Panc1 (cell line): ENCODE measurements at regions not wholly inside any gene's neighbourhood (a gene's known extent, or its start where the extent isn't known, plus 50 kb on each side); places are given as distances from the start of the nearest gene placed in this dataset.

ENCODE experiments used
- ATAC-seq: fragments of 200-7000 bp; cut with Tn5 transposase; 2 replicates; pipeline ENCODE4 v1.9.1; 2020; ENCODE audit warnings: mild to moderate bottlenecking, moderate library complexity
- BruUV-seq: library from RNA; stranded (reverse); fragments of 400-500 nt; replicated peaks from 2 replicates; lab custom pipeline; 2021; lab: Mats Ljungman, UMichigan
- CTCF ChIA-PET: fragments of 300-600 bp; sonication (Branson Sonifier 250); formaldehyde crosslinking; loops from one replicate; lab custom pipeline; 2022; ENCODE audit warnings: antibody characterized with exemption; lab: Charles Lee
- POLR2A ChIA-PET: fragments of 300-600 bp; sonication (Branson Sonifier 250); formaldehyde crosslinking; loops from one replicate; lab custom pipeline; 2022; ENCODE audit warnings: antibody characterized with exemption; lab: Charles Lee
- DNase-seq: peaks from one replicate; pipeline ENCODE4 v3.0.0-alpha.2; 2010; ENCODE audit warnings: low read depth, low spot score
- H3K27ac ChIP-seq: 2 replicates; pipeline ENCODE4 v1.5.1; 2011; ENCODE audit warnings: mild to moderate bottlenecking, low read length, inconsistent platforms
- H3K27me3 ChIP-seq: fragments of 200-500 bp; sonication (Bioruptor generic); 2 replicates; pipeline ENCODE4 v1.6.0; 2014; ENCODE audit warnings: low read length, inconsistent platforms; ENCODE audit not compliant: control insufficient read depth, insufficient read depth
- H3K36me3 ChIP-seq: fragments of 200-500 bp; sonication (Bioruptor generic); 2 replicates; pipeline ENCODE4 v1.5.1; 2014; ENCODE audit warnings: inconsistent platforms, mild to moderate bottlenecking, low read length, moderate library complexity; ENCODE audit not compliant: control insufficient read depth, insufficient read depth
- H3K4me1 ChIP-seq: 2 replicates; pipeline ENCODE4 v1.5.1; 2011; ENCODE audit warnings: inconsistent platforms, mild to moderate bottlenecking, low read length, moderate library complexity; ENCODE audit not compliant: control insufficient read depth, insufficient read depth
- H3K4me3 ChIP-seq, 2 experiments: 2 replicates each; pipeline ENCODE4 v1.5.1; 2011 to 2012; ENCODE audit warnings: low read depth in 2 of 2, low read length in 2 of 2, mild to moderate bottlenecking in 2 of 2, inconsistent platforms in 1 of 2, moderate library complexity in 1 of 2
- H3K9me3 ChIP-seq: fragments of 200-500 bp; sonication (Bioruptor generic); 2 replicates; pipeline ENCODE4 v1.5.1; 2014; ENCODE audit warnings: low read depth, mild to moderate bottlenecking, inconsistent platforms, low read length, moderate library complexity; ENCODE audit not compliant: control insufficient read depth, insufficient read depth
- POLR2AphosphoS5 ChIP-seq: IDR thresholded peaks from 2 replicates; pipeline ENCODE4 v1.6.1; 2012; ENCODE audit warnings: mild to moderate bottlenecking, low read depth, low read length, moderate library complexity
- SIN3A ChIP-seq: IDR thresholded peaks from 2 replicates; pipeline ENCODE4 v1.6.1; 2012; ENCODE audit warnings: low read depth, mild to moderate bottlenecking, low read length, moderate library complexity, borderline replicate concordance; ENCODE audit not compliant: insufficient read depth
- TCF7L2 ChIP-seq: IDR thresholded peaks from 2 replicates; pipeline ENCODE4 v1.6.1; 2011; ENCODE audit warnings: mild to moderate bottlenecking, low read depth, low read length, inconsistent platforms
- in situ Hi-C: cut with HindIII; loops from 2 replicates; pipeline ENCODE4 v1.10.0; 2016; ENCODE audit warnings: low sequenced_read_pairs, low pct_unique_long_range_greater_than_20kb
- intact Hi-C: fragments of 100-400 bp; cut with micrococcal nuclease; formaldehyde crosslinking; loops from one replicate; pipeline ENCODE4 v1.10.0; 2022; ENCODE audit not compliant: unreplicated experiment
- TF ChIP-seq, protein P1 (sequence below): fragments of 450-650 bp; IDR thresholded peaks from 2 replicates; pipeline ENCODE4 v1.5.1; 2017; ENCODE audit warnings: mild to moderate bottlenecking
- TF ChIP-seq, protein P2 (sequence below), 2 experiments: IDR thresholded peaks; 2 replicates each; pipeline ENCODE4 v1.6.1; 2011 to 2012; ENCODE audit warnings: low read depth in 2 of 2, control low read depth in 1 of 2, low read length in 1 of 2, mild to moderate bottlenecking in 1 of 2, moderate library complexity in 1 of 2; ENCODE audit not compliant: insufficient read depth in 1 of 2

DNA sequence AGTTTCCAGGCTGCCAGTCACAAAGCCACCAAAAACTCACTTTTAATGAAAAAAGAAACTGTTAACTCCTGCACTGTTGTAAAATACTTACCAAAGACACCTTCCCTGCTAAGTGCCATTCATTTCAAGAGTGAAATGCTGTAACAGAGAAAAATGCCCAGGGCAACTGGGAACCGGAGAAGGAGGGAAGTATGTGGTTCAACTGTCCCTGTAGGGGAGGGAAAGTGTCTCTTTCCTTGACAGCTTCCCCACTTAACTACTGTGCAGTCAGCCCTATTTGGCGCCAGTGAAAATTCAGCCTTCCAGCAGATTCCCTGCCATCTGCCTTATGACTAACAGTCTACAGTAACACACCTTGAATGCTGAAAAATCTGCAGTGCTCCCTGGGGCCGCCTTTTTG is 789.0 kb downstream of the DIAPH3 start:
- H3K36me3 ChIP-seq = no peaks in the 10 kb centered on the region
- H3K27ac ChIP-seq = no peak overlapping the region
- BruUV-seq = no TSS peak
- no peaks in the 10 kb centered on the region for H3K4me1 ChIP-seq
- ATAC-seq (no peak), DNase-seq (no peak)
- intact Hi-C loops (no loop called here), in situ Hi-C loops (no loop called here)
- no peaks in the 10 kb centered on the region for H3K9me3 ChIP-seq
- no peak overlapping the region for H3K4me3 ChIP-seq
- TF ChIP-seq POLR2AphosphoS5 (no peak), SIN3A (no peak), TCF7L2 (no peak)
- TF ChIP-seq, protein P1, sequence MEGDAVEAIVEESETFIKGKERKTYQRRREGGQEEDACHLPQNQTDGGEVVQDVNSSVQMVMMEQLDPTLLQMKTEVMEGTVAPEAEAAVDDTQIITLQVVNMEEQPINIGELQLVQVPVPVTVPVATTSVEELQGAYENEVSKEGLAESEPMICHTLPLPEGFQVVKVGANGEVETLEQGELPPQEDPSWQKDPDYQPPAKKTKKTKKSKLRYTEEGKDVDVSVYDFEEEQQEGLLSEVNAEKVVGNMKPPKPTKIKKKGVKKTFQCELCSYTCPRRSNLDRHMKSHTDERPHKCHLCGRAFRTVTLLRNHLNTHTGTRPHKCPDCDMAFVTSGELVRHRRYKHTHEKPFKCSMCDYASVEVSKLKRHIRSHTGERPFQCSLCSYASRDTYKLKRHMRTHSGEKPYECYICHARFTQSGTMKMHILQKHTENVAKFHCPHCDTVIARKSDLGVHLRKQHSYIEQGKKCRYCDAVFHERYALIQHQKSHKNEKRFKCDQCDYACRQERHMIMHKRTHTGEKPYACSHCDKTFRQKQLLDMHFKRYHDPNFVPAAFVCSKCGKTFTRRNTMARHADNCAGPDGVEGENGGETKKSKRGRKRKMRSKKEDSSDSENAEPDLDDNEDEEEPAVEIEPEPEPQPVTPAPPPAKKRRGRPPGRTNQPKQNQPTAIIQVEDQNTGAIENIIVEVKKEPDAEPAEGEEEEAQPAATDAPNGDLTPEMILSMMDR = no peak
- TF ChIP-seq, protein P2, sequence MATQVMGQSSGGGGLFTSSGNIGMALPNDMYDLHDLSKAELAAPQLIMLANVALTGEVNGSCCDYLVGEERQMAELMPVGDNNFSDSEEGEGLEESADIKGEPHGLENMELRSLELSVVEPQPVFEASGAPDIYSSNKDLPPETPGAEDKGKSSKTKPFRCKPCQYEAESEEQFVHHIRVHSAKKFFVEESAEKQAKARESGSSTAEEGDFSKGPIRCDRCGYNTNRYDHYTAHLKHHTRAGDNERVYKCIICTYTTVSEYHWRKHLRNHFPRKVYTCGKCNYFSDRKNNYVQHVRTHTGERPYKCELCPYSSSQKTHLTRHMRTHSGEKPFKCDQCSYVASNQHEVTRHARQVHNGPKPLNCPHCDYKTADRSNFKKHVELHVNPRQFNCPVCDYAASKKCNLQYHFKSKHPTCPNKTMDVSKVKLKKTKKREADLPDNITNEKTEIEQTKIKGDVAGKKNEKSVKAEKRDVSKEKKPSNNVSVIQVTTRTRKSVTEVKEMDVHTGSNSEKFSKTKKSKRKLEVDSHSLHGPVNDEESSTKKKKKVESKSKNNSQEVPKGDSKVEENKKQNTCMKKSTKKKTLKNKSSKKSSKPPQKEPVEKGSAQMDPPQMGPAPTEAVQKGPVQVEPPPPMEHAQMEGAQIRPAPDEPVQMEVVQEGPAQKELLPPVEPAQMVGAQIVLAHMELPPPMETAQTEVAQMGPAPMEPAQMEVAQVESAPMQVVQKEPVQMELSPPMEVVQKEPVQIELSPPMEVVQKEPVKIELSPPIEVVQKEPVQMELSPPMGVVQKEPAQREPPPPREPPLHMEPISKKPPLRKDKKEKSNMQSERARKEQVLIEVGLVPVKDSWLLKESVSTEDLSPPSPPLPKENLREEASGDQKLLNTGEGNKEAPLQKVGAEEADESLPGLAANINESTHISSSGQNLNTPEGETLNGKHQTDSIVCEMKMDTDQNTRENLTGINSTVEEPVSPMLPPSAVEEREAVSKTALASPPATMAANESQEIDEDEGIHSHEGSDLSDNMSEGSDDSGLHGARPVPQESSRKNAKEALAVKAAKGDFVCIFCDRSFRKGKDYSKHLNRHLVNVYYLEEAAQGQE (IDR thresholded peaks at IDR 0.05; ENCODE audit: insufficient read depth in 1 of 2, low read depth in 2 of 2, low read length in 1 of 2) = no peak
- POLR2A ChIA-PET = no interaction called here
- H3K27me3 ChIP-seq = no peaks in the 10 kb centered on the region
- CTCF ChIA-PET = no interaction called here

DNA sequence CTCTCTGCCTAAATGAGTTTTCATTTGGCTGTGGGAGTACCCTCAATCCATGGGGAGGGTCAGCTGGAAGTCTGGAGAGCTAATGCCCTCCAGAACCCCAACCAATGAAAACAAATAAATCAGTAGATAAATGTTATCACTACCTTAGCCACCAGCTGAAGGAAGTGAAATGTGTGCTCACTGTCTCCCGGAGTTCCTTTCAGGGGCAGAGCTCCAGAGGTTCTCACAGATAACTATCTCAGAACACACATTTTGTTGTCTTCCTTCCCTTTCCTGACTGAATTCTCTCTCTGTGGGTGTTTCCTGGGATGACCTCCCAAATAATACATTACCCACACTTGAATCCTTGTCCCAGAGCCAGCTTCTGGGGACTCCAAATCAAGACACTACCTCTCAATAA is 779.6 kb downstream of the DIAPH3 start:
- no peaks in the 10 kb centered on the region for H3K36me3 ChIP-seq
- no peak overlapping the region for H3K27ac ChIP-seq
- ChIA-PET CTCF (no interaction called here), POLR2A (no interaction called here)
- in situ Hi-C loops (no loop called here), intact Hi-C loops (no loop called here)
- no TSS peak for BruUV-seq
- TF ChIP-seq SIN3A (no peak), POLR2AphosphoS5 (no peak)
- TF ChIP-seq, protein P1 = no peak
- no peak for DNase-seq
- no peaks in the 10 kb centered on the region for H3K27me3 ChIP-seq
- no peaks in the 10 kb centered on the region for H3K4me1 ChIP-seq
- no peaks in the 10 kb centered on the region for H3K9me3 ChIP-seq
- no peak for ATAC-seq
- no peak overlapping the region for H3K4me3 ChIP-seq
